Sigmoid colon (tissue), 3 donors: ENCODE measurements at regions not wholly inside any gene's neighbourhood (a gene's known extent, or its start where the extent isn't known, plus 50 kb on each side); places are given as distances from the start of the nearest gene placed in this dataset.

ENCODE experiments used
- POLR2A ChIP-seq, 2 donors: fragments of 450-650 bp; IDR thresholded peaks; one replicate each; pipeline ENCODE4 v1.6.1; 2016; ENCODE audit warnings: antibody characterized with exemption in 2 of 2, mild to moderate bottlenecking in 2 of 2, moderate library complexity in 2 of 2
- TF ChIP-seq, protein P1 (sequence below), 4 experiments: fragments of 450-650 bp in 3 of 4; fragments of 200-600 bp in 1 of 4; IDR thresholded peaks; one replicate each; pipeline ENCODE4 v1.5.1; 2016 to 2019; ENCODE audit warnings: antibody characterized with exemption in 4 of 4, mild to moderate bottlenecking in 3 of 4, moderate library complexity in 2 of 4

- TF ChIP-seq, protein P1, sequence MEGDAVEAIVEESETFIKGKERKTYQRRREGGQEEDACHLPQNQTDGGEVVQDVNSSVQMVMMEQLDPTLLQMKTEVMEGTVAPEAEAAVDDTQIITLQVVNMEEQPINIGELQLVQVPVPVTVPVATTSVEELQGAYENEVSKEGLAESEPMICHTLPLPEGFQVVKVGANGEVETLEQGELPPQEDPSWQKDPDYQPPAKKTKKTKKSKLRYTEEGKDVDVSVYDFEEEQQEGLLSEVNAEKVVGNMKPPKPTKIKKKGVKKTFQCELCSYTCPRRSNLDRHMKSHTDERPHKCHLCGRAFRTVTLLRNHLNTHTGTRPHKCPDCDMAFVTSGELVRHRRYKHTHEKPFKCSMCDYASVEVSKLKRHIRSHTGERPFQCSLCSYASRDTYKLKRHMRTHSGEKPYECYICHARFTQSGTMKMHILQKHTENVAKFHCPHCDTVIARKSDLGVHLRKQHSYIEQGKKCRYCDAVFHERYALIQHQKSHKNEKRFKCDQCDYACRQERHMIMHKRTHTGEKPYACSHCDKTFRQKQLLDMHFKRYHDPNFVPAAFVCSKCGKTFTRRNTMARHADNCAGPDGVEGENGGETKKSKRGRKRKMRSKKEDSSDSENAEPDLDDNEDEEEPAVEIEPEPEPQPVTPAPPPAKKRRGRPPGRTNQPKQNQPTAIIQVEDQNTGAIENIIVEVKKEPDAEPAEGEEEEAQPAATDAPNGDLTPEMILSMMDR (IDR thresholded peaks at IDR 0.05): no peak
- TF ChIP-seq POLR2A (IDR thresholded peaks at IDR 0.05): no peak
Measured at GRCh38 chr2:4175343-4175742, 472.0 kb downstream of the DCDC2C start.
